SK-N-SH (cell line): ENCODE measurements at regions not wholly inside any gene's neighbourhood (a gene's known extent, or its start where the extent isn't known, plus 50 kb on each side); places are given as distances from the start of the nearest gene placed in this dataset.

Source experiments
- CTCF ChIA-PET: fragments of 300-600, 350-600 bp; formaldehyde crosslinking; extraction: SDS; loops from one replicate; lab custom pipeline; 2021; lab: Yijun Ruan, JAX
- POLR2A ChIA-PET: fragments of 350-600 bp; sonication (Branson Sonifier 250); formaldehyde crosslinking; extraction: SDS; loops from one replicate; lab custom pipeline; 2020; ENCODE audit warnings: antibody characterized with exemption, inconsistent platforms; lab: Yijun Ruan, JAX
- DNase-seq: peaks from one replicate; pipeline ENCODE4 v3.0.0; 2012
- H2AFZ ChIP-seq: fragments of 200-600 bp; sonication (generic); 2 replicates; pipeline ENCODE4 v1.8.1; 2016; ENCODE audit warnings: antibody characterized with exemption, mild to moderate bottlenecking, low read depth
- H3F3A ChIP-seq: fragments of 200-600 bp; sonication (generic); replicated peaks from 2 replicates; pipeline ENCODE3; 2016; ENCODE audit warnings: antibody characterized with exemption, mild to moderate bottlenecking; ENCODE audit not compliant: insufficient read depth
- H3K27ac ChIP-seq, 2 experiments: fragments of 200-500 bp in 1 of 2; fragments of 200-600 bp in 1 of 2; sonication (Bioruptor generic) in 1 of 2; sonication (generic), shearing (Covaris generic) in 1 of 2; 2 replicates each; pipeline versions ENCODE4 v1.5.1 to v1.6.1; 2014 to 2016; ENCODE audit warnings: low read depth in 2 of 2, inconsistent platforms in 1 of 2, low read length in 1 of 2, mild to moderate bottlenecking in 1 of 2, mixed read lengths in 1 of 2
- H3K27me3 ChIP-seq: fragments of 200-600 bp; sonication (generic), shearing (Covaris generic); 2 replicates; pipeline ENCODE4 v1.6.1; 2016; ENCODE audit warnings: mixed run types; ENCODE audit not compliant: insufficient read depth
- H3K36me3 ChIP-seq, 2 experiments: fragments of 200-500 bp in 1 of 2; fragments of 200-600 bp in 1 of 2; sonication (Bioruptor generic) in 1 of 2; sonication (generic) in 1 of 2; replicated peaks in 1 of 2; 2 replicates each; pipeline versions ENCODE3 to v1.5.1; 2014 to 2016; ENCODE audit warnings: low read length in 1 of 2, mild to moderate bottlenecking in 1 of 2; ENCODE audit not compliant: insufficient read depth in 2 of 2, control insufficient read depth in 1 of 2
- H3K4me1 ChIP-seq, 2 experiments: fragments of 200-500 bp in 1 of 2; fragments of 200-600 bp in 1 of 2; sonication (Bioruptor generic) in 1 of 2; sonication (generic), shearing (Covaris generic) in 1 of 2; 2 replicates each; pipeline versions ENCODE4 v1.5.1 to v1.6.1; 2014 to 2016; ENCODE audit warnings: low read depth in 1 of 2, low read length in 1 of 2, mixed run types in 1 of 2; ENCODE audit not compliant: insufficient read depth in 2 of 2, control insufficient read depth in 1 of 2
- H3K4me2 ChIP-seq: fragments of 200-600 bp; sonication (generic), shearing (Covaris generic); 2 replicates; pipeline ENCODE4 v1.6.1; 2017; ENCODE audit warnings: mixed run types
- H3K4me3 ChIP-seq, 2 experiments: fragments of 200-500 bp in 1 of 2; fragments of 200-600 bp in 1 of 2; sonication (Bioruptor generic) in 1 of 2; sonication (generic), shearing (Covaris generic) in 1 of 2; 2 replicates each; pipeline versions ENCODE4 v1.5.1 to v1.8.1; 2014 to 2016; ENCODE audit warnings: low read depth in 2 of 2, inconsistent platforms in 1 of 2, low read length in 1 of 2, mild to moderate bottlenecking in 1 of 2, mixed read lengths in 1 of 2, moderate library complexity in 1 of 2
- H3K79me2 ChIP-seq: fragments of 200-600 bp; sonication (generic); 2 replicates; pipeline ENCODE4 v1.8.1; 2017; ENCODE audit warnings: mild to moderate bottlenecking; ENCODE audit not compliant: insufficient read depth
- H3K9ac ChIP-seq: fragments of 200-600 bp; sonication (generic); 2 replicates; pipeline ENCODE4 v1.6.1; 2017; ENCODE audit warnings: mixed run types
- H3K9me2 ChIP-seq: fragments of 200-600 bp; sonication (generic); 2 replicates; pipeline ENCODE4 v1.6.1; 2017; ENCODE audit warnings: mixed run types
- H3K9me3 ChIP-seq: fragments of 200-600 bp; sonication (generic); 2 replicates; pipeline ENCODE4 v1.6.1; 2017; ENCODE audit warnings: mixed run types, mild to moderate bottlenecking, moderate library complexity
- H4K20me1 ChIP-seq: fragments of 200-600 bp; sonication (generic); 2 replicates; pipeline ENCODE4 v1.6.1; 2017; ENCODE audit warnings: mild to moderate bottlenecking, mixed run types; ENCODE audit not compliant: insufficient read depth
- CTCF ChIP-seq: fragments of 200-600 bp; sonication (generic); IDR thresholded peaks from 2 replicates; pipeline ENCODE4 v1.6.1; 2017; ENCODE audit warnings: antibody characterized with exemption, mild to moderate bottlenecking, moderate library complexity
- ELF1 ChIP-seq: IDR thresholded peaks from 2 replicates; pipeline ENCODE4 v1.4.0; 2012
- EP300 ChIP-seq, 2 experiments: IDR thresholded peaks; 2 replicates each; pipeline versions ENCODE4 v1.4.0 to v1.6.1; 2012; ENCODE audit warnings: borderline replicate concordance in 1 of 2, low read depth in 1 of 2, low read length in 1 of 2
- EZH2phosphoT487 ChIP-seq: fragments of 200-600 bp; sonication (generic); IDR thresholded peaks from 2 replicates; pipeline ENCODE4 v1.6.1; 2017; ENCODE audit warnings: low read depth, mixed run types, mild to moderate bottlenecking, antibody characterized with exemption, moderate library complexity, borderline replicate concordance
- GATA2 ChIP-seq: sonication (generic); formaldehyde crosslinking; IDR thresholded peaks from 2 replicates; pipeline ENCODE4 v1.5.0; 2020; ENCODE audit warnings: mild to moderate bottlenecking, missing genetic modification reagents
- IRF3 ChIP-seq: fragments of 150-350 bp; IDR thresholded peaks from 2 replicates; pipeline ENCODE4 v1.6.1; 2016; ENCODE audit warnings: mild to moderate bottlenecking, low read depth, low read length
- MAX ChIP-seq: IDR thresholded peaks from 2 replicates; pipeline ENCODE4 v1.4.0; 2012; ENCODE audit warnings: low read depth
- MXI1 ChIP-seq: IDR thresholded peaks from 2 replicates; pipeline ENCODE4 v1.6.1; 2012; ENCODE audit warnings: mild to moderate bottlenecking, low read depth, low read length, improper control_type of control experiment
- NFIC ChIP-seq: IDR thresholded peaks from 2 replicates; pipeline ENCODE4 v1.4.0; 2012; ENCODE audit warnings: borderline replicate concordance
- PBX3 ChIP-seq: IDR thresholded peaks from 2 replicates; pipeline ENCODE4; 2012
- RCOR1 ChIP-seq: fragments of 150-350 bp; IDR thresholded peaks from 2 replicates; pipeline ENCODE4 v1.6.1; 2017; ENCODE audit warnings: antibody characterized with exemption, low read length
- REST ChIP-seq: IDR thresholded peaks from 2 replicates; pipeline ENCODE4 v1.6.1; 2012; ENCODE audit warnings: mild to moderate bottlenecking, low read depth, low read length, moderate library complexity
- RXRA ChIP-seq: IDR thresholded peaks from 2 replicates; pipeline ENCODE4 v1.4.0; 2012; ENCODE audit warnings: low read depth, mild to moderate bottlenecking, borderline replicate concordance
- SIN3A ChIP-seq: IDR thresholded peaks from 2 replicates; pipeline ENCODE4 v1.6.1; 2012; ENCODE audit warnings: low read depth, mild to moderate bottlenecking, low read length, moderate library complexity, borderline replicate concordance
- TAF1 ChIP-seq: IDR thresholded peaks from 2 replicates; pipeline ENCODE4 v1.6.1; 2012; ENCODE audit warnings: low read depth, mild to moderate bottlenecking, low read length, moderate library complexity, borderline replicate concordance
- TEAD4 ChIP-seq: IDR thresholded peaks from 2 replicates; pipeline ENCODE4 v1.4.0; 2012; ENCODE audit warnings: mild to moderate bottlenecking, borderline replicate concordance; ENCODE audit not compliant: insufficient read depth
- ZBTB33 ChIP-seq: IDR thresholded peaks from 2 replicates; pipeline ENCODE4 v1.4.0; 2012; ENCODE audit warnings: low read depth, borderline replicate concordance
- WGBS: methylation state at CpG from one replicate; pipeline ENCODE4 v1.1.6; 2017; ENCODE audit warnings: low lambda C conversion rate; 5-methylcytosine and 5-hydroxymethylcytosine counted together

- ChIA-PET POLR2A (no interaction called here), CTCF (no interaction called here)
- TF ChIP-seq EZH2phosphoT487 (no peak), PBX3 (no peak), GATA2 (CRISPR knock-in tag) (no peak), ZBTB33 (no peak), TAF1 (no peak), ELF1 (no peak), RCOR1 (no peak), MAX (no peak), NFIC (no peak)
- Histone ChIP-seq H4K20me1 (no peaks in the 10 kb centered on the region), H3F3A (no peaks in the 10 kb centered on the region), H3K9me2 (no peaks in the 10 kb centered on the region), H3K9ac (no peak overlapping the region), H2AFZ (no peak overlapping the region), H3K4me3 (no peak overlapping the region), H3K9me3 (no peaks in the 10 kb centered on the region), H3K27ac (no peak overlapping the region), H3K36me3 (no peaks in the 10 kb centered on the region), H3K79me2 (no peaks in the 10 kb centered on the region), H3K27me3 (no peaks in the 10 kb centered on the region), H3K4me1 (no peaks in the 10 kb centered on the region), H3K4me2 (no peak overlapping the region)
- no peak for DNase-seq
- WGBS, result 54% methylated on average over 1 of the region's 1 CpG
Observed at GRCh38 chrX:79452881-79453280, 85.7 kb upstream of the ITM2A start.

- ChIA-PET POLR2A (no interaction called here), CTCF (no interaction called here)
- no peak for DNase-seq
- Histone ChIP-seq H3K9me2 (no peaks in the 10 kb centered on the region), H3K4me1 (no peaks in the 10 kb centered on the region), H3K4me3 (no peak overlapping the region), H3K79me2 (no peaks in the 10 kb centered on the region), H3K27me3 (no peaks in the 10 kb centered on the region), H3F3A (no peaks in the 10 kb centered on the region), H3K36me3 (no peaks in the 10 kb centered on the region), H3K4me2 (no peak overlapping the region), H3K9ac (no peak overlapping the region), H3K9me3 (no peaks in the 10 kb centered on the region), H3K27ac (no peak overlapping the region), H4K20me1 (no peaks in the 10 kb centered on the region), H2AFZ (no peak overlapping the region)
- TF ChIP-seq MAX (no peak), TEAD4 (no peak), SIN3A (no peak), EP300 (IDR thresholded peaks at IDR 0.05; ENCODE audit: borderline replicate concordance in 1 of 2, low read depth in 1 of 2, low read length in 1 of 2) (no peak), EZH2phosphoT487 (no peak), IRF3 (no peak), REST (no peak), CTCF (no peak), MXI1 (no peak), RXRA (no peak)
- 28% methylated on average over 3 of the region's 3 CpGs for WGBS
Observed at GRCh38 chrX:79444694-79445210, 77.6 kb upstream of the ITM2A start.
